ENCODE measurements at regions not wholly inside any gene's neighbourhood (a gene's known extent, or its start where the extent isn't known, plus 50 kb on each side); places are given as distances from the start of the nearest gene placed in this dataset.

DNA sequence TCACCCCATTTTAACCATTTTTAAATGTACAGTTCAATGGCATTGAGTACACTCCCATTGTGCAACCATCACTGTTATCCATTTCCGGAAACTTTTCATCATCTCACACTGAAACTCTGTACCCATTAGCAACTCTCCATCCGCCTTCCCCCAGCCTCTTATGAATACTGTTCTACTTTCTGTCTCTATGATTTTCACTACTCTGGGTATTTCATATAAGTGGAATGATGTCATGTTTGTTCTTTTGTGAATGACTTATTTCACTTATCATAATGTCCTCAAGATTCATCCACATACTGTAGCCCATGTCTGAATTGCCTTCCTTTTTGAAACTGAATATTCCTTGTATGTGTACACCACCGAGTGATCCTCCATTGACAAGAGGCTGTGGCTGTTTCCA lies 92.9 kb upstream of the TOX2 start:
- Histone ChIP-seq H3K4me1 (ENCODE audit: insufficient read depth, low read length) (no peaks in the 10 kb centered on the region), H3K14ac (ENCODE audit: insufficient read depth, low read length) (no peak overlapping the region), H3K18ac (ENCODE audit: insufficient read length, low read depth, low read length) (no peak overlapping the region), H2BK20ac (ENCODE audit: low read depth, low read length, poor library complexity, severe bottlenecking) (no peak overlapping the region), H4K8ac (replicated peaks; ENCODE audit: insufficient read length, low read depth, low read length) (no peak overlapping the region), H2AK5ac (ENCODE audit: insufficient read length, low read length) (no peak overlapping the region), H2BK15ac (ENCODE audit: low read depth, low read length) (no peak overlapping the region), H4K91ac (ENCODE audit: insufficient read length, low read depth, low read length) (no peak overlapping the region), H3K4ac (ENCODE audit: low read depth, low read length) (no peak overlapping the region), H2AFZ (ENCODE audit: low read length) (no peak overlapping the region), H3K9me3 (ENCODE audit: control insufficient read depth, low read depth, low read length) (no peaks in the 10 kb centered on the region), H3K27me3 (ENCODE audit: insufficient read depth, low read length) (no peaks in the 10 kb centered on the region), H2BK12ac (ENCODE audit: insufficient read length, low read depth, low read length) (no peak overlapping the region), H3K27ac (ENCODE audit: insufficient read length, low read depth, low read length) (no peak overlapping the region), H3K23ac (ENCODE audit: insufficient read length, low read depth, low read length) (no peak overlapping the region), H3K79me2 (ENCODE audit: insufficient read depth, low read length) (no peaks in the 10 kb centered on the region), H3K23me2 (ENCODE audit: insufficient read length, low read depth, low read length, poor library complexity, severe bottlenecking) (no peaks in the 10 kb centered on the region), H3K4me2 (ENCODE audit: insufficient read depth, insufficient read length, low read length) (no peak overlapping the region), H3T11ph (ENCODE audit: low read length) (no peak overlapping the region), H4K5ac (ENCODE audit: insufficient read length, low read depth, low read length) (no peak overlapping the region), H2BK120ac (ENCODE audit: low read depth, low read length, poor library complexity, severe bottlenecking) (no peak overlapping the region), H3K79me1 (ENCODE audit: insufficient read depth, low read depth, low read length, poor library complexity, severe bottlenecking) (no peaks in the 10 kb centered on the region), H4K20me1 (ENCODE audit: control insufficient read depth, insufficient read depth, insufficient read length) (no peaks in the 10 kb centered on the region), H2BK5ac (ENCODE audit: insufficient read length, low read length) (no peak overlapping the region), H3K56ac (ENCODE audit: insufficient read length, low read depth, low read length) (no peak overlapping the region), H3K9ac (ENCODE audit: extremely low read depth, insufficient read length, low read length) (no peak overlapping the region)
- DNase-seq = no peak
- Mint-ChIP-seq H3K4me3 (no peak overlapping the region), H3K9me3 (peaks cover 0 to 2% of the 10 kb centered on the region in 2 experiments; a peak in 3 of 5 replicates), H3K36me3 (ENCODE audit: insufficient read depth in 1 of 3, low read depth in 3 of 3) (no peaks in the 10 kb centered on the region), H3K27me3 (ENCODE audit: low read depth) (peaks cover 7% of the 10 kb centered on the region), H3K27ac (no peak overlapping the region), H3K4me1 (no peaks in the 10 kb centered on the region)
- TF ChIP-seq, protein P1, sequence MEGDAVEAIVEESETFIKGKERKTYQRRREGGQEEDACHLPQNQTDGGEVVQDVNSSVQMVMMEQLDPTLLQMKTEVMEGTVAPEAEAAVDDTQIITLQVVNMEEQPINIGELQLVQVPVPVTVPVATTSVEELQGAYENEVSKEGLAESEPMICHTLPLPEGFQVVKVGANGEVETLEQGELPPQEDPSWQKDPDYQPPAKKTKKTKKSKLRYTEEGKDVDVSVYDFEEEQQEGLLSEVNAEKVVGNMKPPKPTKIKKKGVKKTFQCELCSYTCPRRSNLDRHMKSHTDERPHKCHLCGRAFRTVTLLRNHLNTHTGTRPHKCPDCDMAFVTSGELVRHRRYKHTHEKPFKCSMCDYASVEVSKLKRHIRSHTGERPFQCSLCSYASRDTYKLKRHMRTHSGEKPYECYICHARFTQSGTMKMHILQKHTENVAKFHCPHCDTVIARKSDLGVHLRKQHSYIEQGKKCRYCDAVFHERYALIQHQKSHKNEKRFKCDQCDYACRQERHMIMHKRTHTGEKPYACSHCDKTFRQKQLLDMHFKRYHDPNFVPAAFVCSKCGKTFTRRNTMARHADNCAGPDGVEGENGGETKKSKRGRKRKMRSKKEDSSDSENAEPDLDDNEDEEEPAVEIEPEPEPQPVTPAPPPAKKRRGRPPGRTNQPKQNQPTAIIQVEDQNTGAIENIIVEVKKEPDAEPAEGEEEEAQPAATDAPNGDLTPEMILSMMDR (conservative IDR thresholded peaks at IDR 0.05) = no peak
- no CpG with 5 or more reads among the region's 3 CpGs for WGBS (ENCODE audit: extremely low coverage, insufficient read length, low lambda C conversion rate)
